ENCODE measurements at regions not wholly inside any gene's neighbourhood (a gene's known extent, or its start where the extent isn't known, plus 50 kb on each side); places are given as distances from the start of the nearest gene placed in this dataset.

- no peak for TF ChIP-seq CTCF (IDR thresholded peaks at IDR 0.05 in 8 of 11, conservative IDR thresholded peaks at IDR 0.05 in 3 of 11)
- no peak for TF ChIP-seq POLR2A (IDR thresholded peaks at IDR 0.05)
Measured at GRCh38 chr20:57074386-57074785, 192.1 kb downstream of the BMP7 start.
